Sigmoid colon (tissue), 4 donors: ENCODE measurements at regions not wholly inside any gene's neighbourhood (a gene's known extent, or its start where the extent isn't known, plus 50 kb on each side); places are given as distances from the start of the nearest gene placed in this dataset.

Source experiments
- EP300 ChIP-seq, 4 donors: sonication (generic); formaldehyde crosslinking; IDR thresholded peaks; one replicate each; pipeline ENCODE4 v1.6.1; 2017; ENCODE audit warnings: antibody characterized with exemption in 4 of 4
- POLR2A ChIP-seq, 2 donors: fragments of 450-650 bp; IDR thresholded peaks; one replicate each; pipeline ENCODE4 v1.6.1; 2016; ENCODE audit warnings: antibody characterized with exemption in 2 of 2, mild to moderate bottlenecking in 2 of 2, moderate library complexity in 2 of 2
- TF ChIP-seq, protein P1 (sequence below), 4 experiments: fragments of 450-650 bp in 3 of 4; fragments of 200-600 bp in 1 of 4; IDR thresholded peaks; one replicate each; pipeline ENCODE4 v1.5.1; 2016 to 2019; ENCODE audit warnings: antibody characterized with exemption in 4 of 4, mild to moderate bottlenecking in 3 of 4, moderate library complexity in 2 of 4

DNA sequence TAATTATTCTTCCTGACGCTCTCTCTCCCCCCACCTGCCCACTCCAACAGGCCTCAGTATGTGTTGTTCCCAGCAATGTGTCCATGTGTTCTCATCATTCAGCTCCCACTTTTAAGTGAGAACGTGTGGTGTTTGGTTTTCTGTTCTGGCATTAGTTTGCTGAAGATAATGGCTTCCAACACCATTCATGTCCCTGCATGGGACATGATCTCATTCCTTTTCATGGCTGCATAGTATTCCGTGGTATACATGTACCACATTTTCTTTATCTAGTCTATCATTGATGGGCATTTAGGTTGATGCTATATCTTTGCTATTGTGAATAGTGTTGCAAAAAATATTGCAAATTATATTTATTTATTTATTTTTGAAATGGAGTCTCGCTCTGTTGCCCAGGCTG, 258.0 kb downstream of the TFAP2A start:
- TF ChIP-seq, protein P1, sequence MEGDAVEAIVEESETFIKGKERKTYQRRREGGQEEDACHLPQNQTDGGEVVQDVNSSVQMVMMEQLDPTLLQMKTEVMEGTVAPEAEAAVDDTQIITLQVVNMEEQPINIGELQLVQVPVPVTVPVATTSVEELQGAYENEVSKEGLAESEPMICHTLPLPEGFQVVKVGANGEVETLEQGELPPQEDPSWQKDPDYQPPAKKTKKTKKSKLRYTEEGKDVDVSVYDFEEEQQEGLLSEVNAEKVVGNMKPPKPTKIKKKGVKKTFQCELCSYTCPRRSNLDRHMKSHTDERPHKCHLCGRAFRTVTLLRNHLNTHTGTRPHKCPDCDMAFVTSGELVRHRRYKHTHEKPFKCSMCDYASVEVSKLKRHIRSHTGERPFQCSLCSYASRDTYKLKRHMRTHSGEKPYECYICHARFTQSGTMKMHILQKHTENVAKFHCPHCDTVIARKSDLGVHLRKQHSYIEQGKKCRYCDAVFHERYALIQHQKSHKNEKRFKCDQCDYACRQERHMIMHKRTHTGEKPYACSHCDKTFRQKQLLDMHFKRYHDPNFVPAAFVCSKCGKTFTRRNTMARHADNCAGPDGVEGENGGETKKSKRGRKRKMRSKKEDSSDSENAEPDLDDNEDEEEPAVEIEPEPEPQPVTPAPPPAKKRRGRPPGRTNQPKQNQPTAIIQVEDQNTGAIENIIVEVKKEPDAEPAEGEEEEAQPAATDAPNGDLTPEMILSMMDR (IDR thresholded peaks at IDR 0.05) = no peak
- TF ChIP-seq EP300 (IDR thresholded peaks at IDR 0.05) = no peak
- TF ChIP-seq POLR2A (IDR thresholded peaks at IDR 0.05) = no peak
